Smooth muscle cell (in vitro differentiated cells): ENCODE measurements at regions not wholly inside any gene's neighbourhood (a gene's known extent, or its start where the extent isn't known, plus 50 kb on each side); places are given as distances from the start of the nearest gene placed in this dataset.

Source experiments
- DNase-seq: peaks from one replicate; lab custom pipeline; 2025; ENCODE audit not compliant: unreplicated experiment; lab: John Stamatoyannopoulos, UW
- H2AFZ ChIP-seq: fragments of 200-600 bp; sonication (generic); 2 replicates; pipeline ENCODE4 v1.6.0; 2016; ENCODE audit warnings: antibody characterized with exemption, low read depth, mild to moderate bottlenecking
- H3F3A ChIP-seq: fragments of 200-600 bp; sonication (generic); 2 replicates; pipeline ENCODE4 v1.6.0; 2017; ENCODE audit warnings: antibody characterized with exemption, low read depth
- H3K27ac ChIP-seq: fragments of 200-600 bp; sonication (generic); 2 replicates; pipeline ENCODE4 v1.5.1; 2016; ENCODE audit warnings: low read depth, mild to moderate bottlenecking
- H3K27me3 ChIP-seq: fragments of 200-600 bp; sonication (generic); 2 replicates; pipeline ENCODE4 v1.6.1; 2016; ENCODE audit warnings: low read depth, mild to moderate bottlenecking
- H3K36me3 ChIP-seq: fragments of 200-600 bp; sonication (generic); 2 replicates; pipeline ENCODE4 v1.5.1; 2016; ENCODE audit warnings: low read depth
- H3K4me1 ChIP-seq: fragments of 200-600 bp; sonication (generic); 2 replicates; pipeline ENCODE4 v1.5.1; 2016; ENCODE audit warnings: low read depth
- H3K4me2 ChIP-seq: fragments of 200-600 bp; sonication (generic); 2 replicates; pipeline ENCODE4 v1.6.0; 2016; ENCODE audit warnings: mild to moderate bottlenecking
- H3K4me3 ChIP-seq: fragments of 200-600 bp; sonication (generic); 2 replicates; pipeline ENCODE4 v1.5.1; 2016; ENCODE audit warnings: mild to moderate bottlenecking
- H3K79me2 ChIP-seq: fragments of 200-600 bp; sonication (generic); 2 replicates; pipeline ENCODE4 v1.6.0; 2016; ENCODE audit warnings: low read depth, mild to moderate bottlenecking
- H3K9ac ChIP-seq: fragments of 200-600 bp; sonication (generic); 2 replicates; pipeline ENCODE4 v1.6.0; 2016; ENCODE audit warnings: low read depth
- H3K9me3 ChIP-seq: fragments of 200-600 bp; sonication (generic); replicated peaks from 2 replicates; pipeline ENCODE4 v1.5.1; 2016; ENCODE audit warnings: low read depth
- H4K20me1 ChIP-seq: fragments of 200-600 bp; sonication (generic); 2 replicates; pipeline ENCODE4 v1.6.0; 2016; ENCODE audit warnings: low read depth
- CTCF ChIP-seq: fragments of 200-600 bp; sonication (generic); IDR thresholded peaks from 2 replicates; pipeline ENCODE4 v1.5.1; 2017; ENCODE audit warnings: borderline replicate concordance, mild to moderate bottlenecking, antibody characterized with exemption; ENCODE audit not compliant: insufficient read depth, poor library complexity, severe bottlenecking
- WGBS: methylation state at CpG from one replicate; pipeline ENCODE4 v1.1.7; 2016; ENCODE audit warnings: low lambda C conversion rate; 5-methylcytosine and 5-hydroxymethylcytosine counted together

GRCh38 chr2:81495556-81495955, 1191.0 kb upstream of the LRRTM1 start:
- no peaks in the 10 kb centered on the region for H3K79me2 ChIP-seq
- H3K4me1 ChIP-seq: no peaks in the 10 kb centered on the region
- no peaks in the 10 kb centered on the region for H3K27me3 ChIP-seq
- H4K20me1 ChIP-seq: no peaks in the 10 kb centered on the region
- no peak overlapping the region for H3K4me3 ChIP-seq
- no peak overlapping the region for H3K4me2 ChIP-seq
- no peak for DNase-seq
- H3F3A ChIP-seq: no peaks in the 10 kb centered on the region
- TF ChIP-seq CTCF: no peak
- H3K9me3 ChIP-seq: no peaks in the 10 kb centered on the region
- H2AFZ ChIP-seq: no peak overlapping the region
- WGBS: 58% methylated on average over 2 of the region's 2 CpGs
- H3K36me3 ChIP-seq: no peaks in the 10 kb centered on the region
- H3K9ac ChIP-seq: no peak overlapping the region
- H3K27ac ChIP-seq: no peak overlapping the region

GRCh38 chr2:81483254-81483653, 1178.7 kb upstream of the LRRTM1 start:
- Histone ChIP-seq H2AFZ (no peak overlapping the region), H4K20me1 (no peaks in the 10 kb centered on the region), H3K9me3 (no peaks in the 10 kb centered on the region), H3F3A (no peaks in the 10 kb centered on the region), H3K9ac (no peak overlapping the region), H3K4me2 (no peak overlapping the region), H3K36me3 (no peaks in the 10 kb centered on the region), H3K4me1 (no peaks in the 10 kb centered on the region), H3K79me2 (no peaks in the 10 kb centered on the region), H3K27ac (no peak overlapping the region), H3K27me3 (no peaks in the 10 kb centered on the region), H3K4me3 (no peak overlapping the region)
- TF ChIP-seq CTCF: no peak
- WGBS: 87% methylated on average over 4 of the region's 4 CpGs
- no peak for DNase-seq

GRCh38 chr2:81481994-81482368, 1177.4 kb upstream of the LRRTM1 start:
- Histone ChIP-seq H3K79me2 (no peaks in the 10 kb centered on the region), H3K36me3 (no peaks in the 10 kb centered on the region), H3K27ac (no peak overlapping the region), H3K9me3 (no peaks in the 10 kb centered on the region), H4K20me1 (no peaks in the 10 kb centered on the region), H3K9ac (no peak overlapping the region), H3K27me3 (no peaks in the 10 kb centered on the region), H3K4me3 (no peak overlapping the region), H3F3A (no peaks in the 10 kb centered on the region), H3K4me2 (no peak overlapping the region), H3K4me1 (no peaks in the 10 kb centered on the region), H2AFZ (no peak overlapping the region)
- DNase-seq: no peak
- 89% methylated on average over 5 of the region's 5 CpGs for WGBS
- TF ChIP-seq CTCF: no peak

- Histone ChIP-seq H3K27ac (no peak overlapping the region), H3K36me3 (no peaks in the 10 kb centered on the region), H3K9ac (no peak overlapping the region), H3K79me2 (no peaks in the 10 kb centered on the region), H3K27me3 (no peaks in the 10 kb centered on the region), H4K20me1 (no peaks in the 10 kb centered on the region), H3K4me3 (no peak overlapping the region), H3F3A (no peaks in the 10 kb centered on the region), H3K4me1 (no peaks in the 10 kb centered on the region), H3K4me2 (no peak overlapping the region), H3K9me3 (no peaks in the 10 kb centered on the region), H2AFZ (no peak overlapping the region)
- 91% methylated on average over 39 of the region's 39 CpGs for WGBS
- no peak for DNase-seq
- TF ChIP-seq CTCF: no peak
Measured at GRCh38 chr2:81481242-81481993, 1176.9 kb upstream of the LRRTM1 start.
